Neural cell (in vitro differentiated cells): ENCODE measurements at regions not wholly inside any gene's neighbourhood (a gene's known extent, or its start where the extent isn't known, plus 50 kb on each side); places are given as distances from the start of the nearest gene placed in this dataset.

ENCODE experiments used
- EP300 ChIP-seq: fragments of 450-650 bp; conservative IDR thresholded peaks from 2 replicates; pipeline ENCODE4 v1.6.1; 2014; ENCODE audit warnings: antibody characterized with exemption, mild to moderate bottlenecking, moderate library complexity; ENCODE audit not compliant: poor library complexity, severe bottlenecking
- POLR2AphosphoS5 ChIP-seq: IDR thresholded peaks from 2 replicates; pipeline ENCODE4 v1.6.1; 2012
- TF ChIP-seq, protein P1 (sequence below): fragments of 450-650 bp; IDR thresholded peaks from 2 replicates; pipeline ENCODE4 v1.5.1; 2014; ENCODE audit warnings: antibody characterized with exemption, mild to moderate bottlenecking, moderate library complexity; ENCODE audit not compliant: poor library complexity, severe bottlenecking

DNA sequence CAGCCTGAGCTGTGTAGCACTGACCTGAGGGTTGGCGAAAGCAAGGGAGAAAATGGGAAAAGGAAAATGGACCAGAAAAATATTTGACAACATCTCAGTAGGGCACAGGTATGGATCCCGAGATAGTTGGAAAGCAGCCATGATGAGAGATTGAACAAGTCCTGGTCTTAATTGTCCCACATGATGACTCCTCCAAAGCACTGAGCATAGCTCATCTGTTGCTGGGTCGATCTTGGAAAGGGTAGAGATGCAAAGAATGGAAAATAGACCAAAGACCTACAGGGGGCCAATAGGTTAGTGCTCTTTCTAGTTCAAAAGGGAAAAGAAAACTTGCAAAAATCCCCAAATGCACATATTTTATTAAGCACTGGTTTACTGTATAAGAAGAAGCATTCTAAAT is 251.9 kb downstream of the SEC23A start:
- TF ChIP-seq, protein P1, sequence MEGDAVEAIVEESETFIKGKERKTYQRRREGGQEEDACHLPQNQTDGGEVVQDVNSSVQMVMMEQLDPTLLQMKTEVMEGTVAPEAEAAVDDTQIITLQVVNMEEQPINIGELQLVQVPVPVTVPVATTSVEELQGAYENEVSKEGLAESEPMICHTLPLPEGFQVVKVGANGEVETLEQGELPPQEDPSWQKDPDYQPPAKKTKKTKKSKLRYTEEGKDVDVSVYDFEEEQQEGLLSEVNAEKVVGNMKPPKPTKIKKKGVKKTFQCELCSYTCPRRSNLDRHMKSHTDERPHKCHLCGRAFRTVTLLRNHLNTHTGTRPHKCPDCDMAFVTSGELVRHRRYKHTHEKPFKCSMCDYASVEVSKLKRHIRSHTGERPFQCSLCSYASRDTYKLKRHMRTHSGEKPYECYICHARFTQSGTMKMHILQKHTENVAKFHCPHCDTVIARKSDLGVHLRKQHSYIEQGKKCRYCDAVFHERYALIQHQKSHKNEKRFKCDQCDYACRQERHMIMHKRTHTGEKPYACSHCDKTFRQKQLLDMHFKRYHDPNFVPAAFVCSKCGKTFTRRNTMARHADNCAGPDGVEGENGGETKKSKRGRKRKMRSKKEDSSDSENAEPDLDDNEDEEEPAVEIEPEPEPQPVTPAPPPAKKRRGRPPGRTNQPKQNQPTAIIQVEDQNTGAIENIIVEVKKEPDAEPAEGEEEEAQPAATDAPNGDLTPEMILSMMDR = no peak
- TF ChIP-seq POLR2AphosphoS5 = no peak
- no peak for TF ChIP-seq EP300
